ENCODE measurements at regions not wholly inside any gene's neighbourhood (a gene's known extent, or its start where the extent isn't known, plus 50 kb on each side); places are given as distances from the start of the nearest gene placed in this dataset.

- Histone ChIP-seq H3K4me3 (no peak overlapping the region), H3K4me1 (no peaks in the 10 kb centered on the region), H3K27me3 (no peaks in the 10 kb centered on the region), H3K4me2 (no peak overlapping the region), H4K20me1 (no peaks in the 10 kb centered on the region), H3K27ac (no peak overlapping the region), H3K36me3 (no peaks in the 10 kb centered on the region), H3K9ac (no peak overlapping the region), H3K9me3 (no peaks in the 10 kb centered on the region)
- TF ChIP-seq Cebpa-rat (IDR thresholded peaks at IDR 0.05): no peak
Measured at GRCh38 chr9:26346942-26347477, 545.6 kb downstream of the CAAP1 start.

DNA sequence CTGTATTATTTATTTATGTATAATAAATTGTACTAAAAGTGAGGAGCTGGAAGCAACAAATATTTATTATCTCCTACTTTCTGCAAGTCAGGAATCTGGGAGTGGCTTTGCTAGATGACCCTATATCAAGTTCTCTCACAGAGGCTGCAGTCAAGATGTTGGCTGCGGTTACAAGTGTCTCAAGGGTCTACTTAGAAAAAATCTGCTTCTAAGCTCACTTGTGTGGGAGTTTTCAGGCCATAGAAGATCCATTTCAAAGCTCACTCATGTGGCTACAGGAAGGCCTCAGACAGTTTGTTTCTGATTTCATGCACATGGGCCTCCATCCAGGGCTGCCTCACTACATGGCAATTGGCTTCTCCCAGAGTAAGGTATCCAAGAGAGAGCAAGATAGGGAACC lies 551.1 kb downstream of the CAAP1 start:
- Histone ChIP-seq H3K4me1 (no peaks in the 10 kb centered on the region), H3K9me3 (no peaks in the 10 kb centered on the region), H3K36me3 (no peaks in the 10 kb centered on the region), H3K4me2 (no peak overlapping the region), H3K27ac (no peak overlapping the region), H4K20me1 (no peaks in the 10 kb centered on the region), H3K27me3 (no peaks in the 10 kb centered on the region), H3K9ac (no peak overlapping the region), H3K4me3 (no peak overlapping the region)
- no peak for TF ChIP-seq Cebpa-rat (IDR thresholded peaks at IDR 0.05)

- Histone ChIP-seq H3K27me3 (no peaks in the 10 kb centered on the region), H3K27ac (no peak overlapping the region), H4K20me1 (no peaks in the 10 kb centered on the region), H3K9ac (no peak overlapping the region), H3K4me3 (no peak overlapping the region), H3K4me2 (no peak overlapping the region), H3K4me1 (no peaks in the 10 kb centered on the region), H3K36me3 (no peaks in the 10 kb centered on the region), H3K9me3 (no peaks in the 10 kb centered on the region)
- no peak for TF ChIP-seq Cebpa-rat (IDR thresholded peaks at IDR 0.05)
Measured at GRCh38 chr9:26339796-26340195, 552.8 kb downstream of the CAAP1 start.

DNA sequence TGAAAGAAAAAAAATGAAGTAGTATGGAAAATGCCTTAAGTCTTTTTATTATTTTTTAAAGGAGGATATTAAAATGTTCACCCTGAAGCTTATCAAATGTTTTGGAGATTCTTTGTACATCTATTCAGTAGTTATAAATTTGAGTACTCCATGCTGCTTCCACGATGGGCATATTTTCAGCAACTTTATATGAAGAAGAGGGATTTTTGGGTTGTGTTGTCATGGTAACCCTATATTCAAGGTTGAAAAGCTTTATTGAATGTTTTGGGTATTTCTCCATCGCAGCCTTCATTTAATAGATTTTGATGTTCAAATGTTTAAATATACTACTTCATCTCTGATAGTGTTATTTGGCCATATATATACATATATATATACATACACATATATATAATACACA lies 557.5 kb downstream of the CAAP1 start:
- Histone ChIP-seq H3K4me1 (no peaks in the 10 kb centered on the region), H3K9ac (no peak overlapping the region), H3K9me3 (no peaks in the 10 kb centered on the region), H3K4me2 (no peak overlapping the region), H3K4me3 (no peak overlapping the region), H4K20me1 (no peaks in the 10 kb centered on the region), H3K36me3 (no peaks in the 10 kb centered on the region), H3K27me3 (no peaks in the 10 kb centered on the region), H3K27ac (no peak overlapping the region)
- no peak for TF ChIP-seq Cebpa-rat (IDR thresholded peaks at IDR 0.05)

GRCh38 chr9:26334706-26335105 lies 557.9 kb downstream of the CAAP1 start:
- Histone ChIP-seq H3K9me3 (no peaks in the 10 kb centered on the region), H3K4me2 (no peak overlapping the region), H3K4me1 (no peaks in the 10 kb centered on the region), H3K27me3 (no peaks in the 10 kb centered on the region), H4K20me1 (no peaks in the 10 kb centered on the region), H3K4me3 (no peak overlapping the region), H3K27ac (no peak overlapping the region), H3K36me3 (no peaks in the 10 kb centered on the region), H3K9ac (no peak overlapping the region)
- TF ChIP-seq Cebpa-rat (IDR thresholded peaks at IDR 0.05): no peak

GRCh38 chr9:26331223-26331622 lies 561.4 kb downstream of the CAAP1 start:
- no peak for TF ChIP-seq Cebpa-rat (IDR thresholded peaks at IDR 0.05)
- Histone ChIP-seq H3K9ac (no peak overlapping the region), H4K20me1 (no peaks in the 10 kb centered on the region), H3K36me3 (no peaks in the 10 kb centered on the region), H3K4me1 (0 out of 2 replicates have a peak, but pooled peaks cover 4% of the 10 kb centered on the region), H3K9me3 (no peaks in the 10 kb centered on the region), H3K27me3 (no peaks in the 10 kb centered on the region), H3K4me3 (no peak overlapping the region), H3K27ac (no peak overlapping the region), H3K4me2 (no peak overlapping the region)

DNA sequence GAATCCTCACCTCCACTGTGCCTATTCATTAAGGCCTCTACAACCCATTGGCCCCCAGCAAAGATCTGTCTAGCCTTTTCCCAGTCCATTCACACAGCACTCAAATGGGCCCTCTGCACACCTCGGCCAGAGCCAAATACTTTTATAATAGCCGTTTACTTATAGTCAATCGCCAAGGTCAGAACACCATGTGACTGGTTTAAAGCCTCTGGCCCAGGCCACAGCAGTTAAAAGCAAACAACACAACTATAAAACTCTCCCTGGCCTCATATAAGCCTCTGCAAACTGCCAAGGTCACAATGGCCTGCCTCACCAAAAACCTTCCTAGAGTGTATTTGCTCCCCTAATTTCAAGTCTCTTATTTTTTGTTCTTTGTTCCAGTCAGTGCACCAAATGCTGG lies 562.6 kb downstream of the CAAP1 start:
- Histone ChIP-seq H3K9ac (no peak overlapping the region), H3K36me3 (no peaks in the 10 kb centered on the region), H3K4me2 (no peak overlapping the region), H3K4me3 (no peak overlapping the region), H3K9me3 (no peaks in the 10 kb centered on the region), H3K27ac (no peak overlapping the region), H3K27me3 (no peaks in the 10 kb centered on the region), H4K20me1 (no peaks in the 10 kb centered on the region), H3K4me1 (0 out of 2 replicates have a peak, but pooled peaks cover 4% of the 10 kb centered on the region)
- no peak for TF ChIP-seq Cebpa-rat (IDR thresholded peaks at IDR 0.05)

DNA sequence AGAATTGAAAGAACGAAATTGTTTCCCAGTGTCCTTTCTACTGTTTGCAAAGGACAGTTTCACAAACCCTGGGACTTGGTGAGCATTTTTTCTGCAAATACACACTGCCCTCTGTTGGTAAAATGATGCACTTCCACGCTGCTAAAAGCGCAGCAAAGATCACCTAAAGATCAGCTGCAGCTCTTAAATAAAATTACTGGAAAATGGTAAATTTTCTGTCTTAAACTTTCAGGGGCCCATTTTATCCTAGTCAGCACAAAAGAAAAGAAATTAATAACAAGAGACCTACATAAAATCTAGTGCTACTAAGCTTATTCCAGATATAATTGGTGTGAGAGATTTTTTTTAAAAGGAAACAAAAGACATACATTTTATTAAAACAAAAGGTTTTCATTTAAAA lies 566.0 kb downstream of the CAAP1 start:
- no peaks in the 10 kb centered on the region for H3K36me3 ChIP-seq

GRCh38 chr9:26325444-26325829 lies 567.2 kb downstream of the CAAP1 start:
- Histone ChIP-seq H3K4me1 (0 out of 2 replicates have a peak, but pooled peaks cover 4% of the 10 kb centered on the region), H3K9me3 (no peaks in the 10 kb centered on the region), H3K36me3 (no peaks in the 10 kb centered on the region), H3K4me2 (no peak overlapping the region), H3K27me3 (no peaks in the 10 kb centered on the region), H3K27ac (no peak overlapping the region), H3K4me3 (no peak overlapping the region), H4K20me1 (no peaks in the 10 kb centered on the region), H3K9ac (no peak overlapping the region)
- TF ChIP-seq Cebpa-rat (IDR thresholded peaks at IDR 0.05): no peak

More for the DNA sequence above, 566.0 kb downstream of the CAAP1 start:
- H3K27me3 ChIP-seq: no peaks in the 10 kb centered on the region
- H3K9ac ChIP-seq: no peak overlapping the region
- no peak overlapping the region for H3K4me3 ChIP-seq
- H3K9me3 ChIP-seq: no peaks in the 10 kb centered on the region
- no peaks in the 10 kb centered on the region for H4K20me1 ChIP-seq
- no peak overlapping the region for H3K27ac ChIP-seq
- 0 out of 2 replicates have a peak, but pooled peaks cover 4% of the 10 kb centered on the region for H3K4me1 ChIP-seq
- no peak overlapping the region for H3K4me2 ChIP-seq
- TF ChIP-seq Cebpa-rat (IDR thresholded peaks at IDR 0.05): no peak

- H3K27ac ChIP-seq: no peak overlapping the region
Measured at GRCh38 chr9:26324786-26325443, 567.7 kb downstream of the CAAP1 start.

More at GRCh38 chr9:26324786-26325443, 567.7 kb downstream of the CAAP1 start:
- no peak overlapping the region for H3K4me3 ChIP-seq
- H3K4me1 ChIP-seq: 0 out of 2 replicates have a peak, but pooled peaks cover 4% of the 10 kb centered on the region
- TF ChIP-seq Cebpa-rat (IDR thresholded peaks at IDR 0.05): no peak
- H3K9ac ChIP-seq: no peak overlapping the region
- H4K20me1 ChIP-seq: no peaks in the 10 kb centered on the region
- H3K4me2 ChIP-seq: no peak overlapping the region
- H3K36me3 ChIP-seq: no peaks in the 10 kb centered on the region
- no peaks in the 10 kb centered on the region for H3K9me3 ChIP-seq
- no peaks in the 10 kb centered on the region for H3K27me3 ChIP-seq
